Activated T-cell treated with anti-CD3 and anti-CD28 coated beads, Interleukin-2, amount 50 U/mL, for 4 hours (primary cell): ENCODE measurements at regions not wholly inside any gene's neighbourhood (a gene's known extent, or its start where the extent isn't known, plus 50 kb on each side); places are given as distances from the start of the nearest gene placed in this dataset.
"Not testable (repeated sequence)": the region's sequence is repeated elsewhere in the genome, so short reads cannot be mapped to it uniquely, and the experiment has no call there.

Experiments used
- ATAC-seq, 2 donors: fragments of 200-7000 bp; cut with Tn5 transposase; one replicate each; pipeline ENCODE4 v1.10.0; 2021
- DNase-seq: peaks from one replicate; pipeline ENCODE4 v3.0.0-alpha.2; 2020
- H3K27me3 Mint-ChIP-seq: one replicate; pipeline ENCODE4 v1.8.0; 2021; ENCODE audit warnings: low read depth, mixed read lengths
- H3K36me3 Mint-ChIP-seq: one replicate; pipeline ENCODE4 v1.8.0; 2022; ENCODE audit warnings: mixed read lengths; ENCODE audit not compliant: insufficient read depth
- H3K4me1 Mint-ChIP-seq: one replicate; pipeline ENCODE4 v1.8.0; 2021; ENCODE audit warnings: low read depth, mixed read lengths
- H3K4me3 Mint-ChIP-seq: one replicate; pipeline ENCODE4 v1.8.0; 2021; ENCODE audit warnings: mild to moderate bottlenecking, moderate library complexity, mixed read lengths
- H3K9me3 Mint-ChIP-seq: one replicate; pipeline ENCODE4 v1.8.0; 2021; ENCODE audit warnings: mixed read lengths

- Mint-ChIP-seq H3K36me3 (no peaks in the 10 kb centered on the region), H3K27me3 (no peaks in the 10 kb centered on the region), H3K4me1 (no peaks in the 10 kb centered on the region), H3K9me3 (peaks cover 5% of the 10 kb centered on the region), H3K4me3 (no peak overlapping the region)
- DNase-seq (no peak), ATAC-seq (no peak)
Measured at GRCh38 chr6:102761872-102762271, 1368.4 kb downstream of the GRIK2 start.

- Mint-ChIP-seq H3K9me3 (peaks cover 5% of the 10 kb centered on the region), H3K36me3 (no peaks in the 10 kb centered on the region), H3K4me1 (no peaks in the 10 kb centered on the region), H3K4me3 (no peak overlapping the region), H3K27me3 (no peaks in the 10 kb centered on the region)
- no peak for ATAC-seq
- no peak for DNase-seq
Measured at GRCh38 chr6:102759415-102759814, 1365.9 kb downstream of the GRIK2 start.

GRCh38 chr6:102758536-102758935 is 1365.0 kb downstream of the GRIK2 start:
- not testable (repeated sequence) for DNase-seq, H3K27me3 Mint-ChIP-seq, H3K9me3 Mint-ChIP-seq, H3K4me1 Mint-ChIP-seq, H3K36me3 Mint-ChIP-seq, H3K4me3 Mint-ChIP-seq, ATAC-seq

- Mint-ChIP-seq H3K9me3 (peaks cover 4% of the 10 kb centered on the region), H3K4me1 (no peaks in the 10 kb centered on the region), H3K27me3 (no peaks in the 10 kb centered on the region), H3K4me3 (no peak overlapping the region), H3K36me3 (no peaks in the 10 kb centered on the region)
- DNase-seq: no peak
- ATAC-seq: no peak
Measured at GRCh38 chr6:102749210-102749971, 1355.9 kb downstream of the GRIK2 start.

- Mint-ChIP-seq H3K4me3 (no peak overlapping the region), H3K36me3 (no peaks in the 10 kb centered on the region), H3K9me3 (peaks cover 4% of the 10 kb centered on the region), H3K27me3 (no peaks in the 10 kb centered on the region), H3K4me1 (no peaks in the 10 kb centered on the region)
- ATAC-seq (no peak), DNase-seq (no peak)
Measured at GRCh38 chr6:102746941-102747340, 1353.4 kb downstream of the GRIK2 start.

GRCh38 chr6:102742754-102743356 is 1349.3 kb downstream of the GRIK2 start:
- ATAC-seq (no peak), DNase-seq (no peak)
- H3K4me3 Mint-ChIP-seq: no peak overlapping the region
- no peaks in the 10 kb centered on the region for H3K36me3 Mint-ChIP-seq
- H3K27me3 Mint-ChIP-seq: no peaks in the 10 kb centered on the region
- H3K9me3 Mint-ChIP-seq: no peaks in the 10 kb centered on the region
- no peaks in the 10 kb centered on the region for H3K4me1 Mint-ChIP-seq

- H3K27me3 Mint-ChIP-seq: no peaks in the 10 kb centered on the region
- ATAC-seq (no peak), DNase-seq (no peak)
- no peaks in the 10 kb centered on the region for H3K4me1 Mint-ChIP-seq
- no peaks in the 10 kb centered on the region for H3K36me3 Mint-ChIP-seq
- no peak overlapping the region for H3K4me3 Mint-ChIP-seq
- no peaks in the 10 kb centered on the region for H3K9me3 Mint-ChIP-seq
Measured at GRCh38 chr6:102742028-102742427, 1348.5 kb downstream of the GRIK2 start.

GRCh38 chr6:102736941-102737368 is 1343.4 kb downstream of the GRIK2 start:
- Mint-ChIP-seq H3K36me3 (no peaks in the 10 kb centered on the region), H3K27me3 (no peaks in the 10 kb centered on the region), H3K4me1 (no peaks in the 10 kb centered on the region), H3K9me3 (peaks cover 4% of the 10 kb centered on the region), H3K4me3 (no peak overlapping the region)
- ATAC-seq (no peak), DNase-seq (no peak)

GRCh38 chr6:102732898-102733297 is 1339.4 kb downstream of the GRIK2 start:
- no peaks in the 10 kb centered on the region for H3K4me1 Mint-ChIP-seq
- no peak overlapping the region for H3K4me3 Mint-ChIP-seq
- no peak for ATAC-seq

GRCh38 chr6:102722086-102722485 is 1328.6 kb downstream of the GRIK2 start:
- not testable (repeated sequence) for ATAC-seq, H3K27me3 Mint-ChIP-seq, H3K9me3 Mint-ChIP-seq, H3K36me3 Mint-ChIP-seq, H3K4me3 Mint-ChIP-seq, H3K4me1 Mint-ChIP-seq, DNase-seq

More at GRCh38 chr6:102732898-102733297, 1339.4 kb downstream of the GRIK2 start:
- Mint-ChIP-seq H3K27me3 (no peaks in the 10 kb centered on the region), H3K9me3 (peaks cover 11% of the 10 kb centered on the region), H3K36me3 (no peaks in the 10 kb centered on the region)
- DNase-seq: no peak

- no peaks in the 10 kb centered on the region for H3K27me3 Mint-ChIP-seq
- no peak for ATAC-seq
- no peaks in the 10 kb centered on the region for H3K36me3 Mint-ChIP-seq
- H3K4me3 Mint-ChIP-seq: no peak overlapping the region
- H3K4me1 Mint-ChIP-seq: no peaks in the 10 kb centered on the region
- peaks cover 8% of the 10 kb centered on the region for H3K9me3 Mint-ChIP-seq
- DNase-seq: no peak
Measured at GRCh38 chr6:102717737-102718456, 1324.4 kb downstream of the GRIK2 start.

GRCh38 chr6:102717252-102717651 is 1323.7 kb downstream of the GRIK2 start:
- H3K9me3 Mint-ChIP-seq: peaks cover 8% of the 10 kb centered on the region
- ATAC-seq: no peak
- DNase-seq: no peak
- H3K36me3 Mint-ChIP-seq: no peaks in the 10 kb centered on the region
- H3K27me3 Mint-ChIP-seq: no peaks in the 10 kb centered on the region
- no peaks in the 10 kb centered on the region for H3K4me1 Mint-ChIP-seq
- no peak overlapping the region for H3K4me3 Mint-ChIP-seq

GRCh38 chr6:102701019-102701418 is 1307.5 kb downstream of the GRIK2 start:
- ATAC-seq: no peak
- H3K27me3 Mint-ChIP-seq: no peaks in the 10 kb centered on the region
- no peak for DNase-seq
- H3K4me3 Mint-ChIP-seq: no peak overlapping the region
- H3K36me3 Mint-ChIP-seq: no peaks in the 10 kb centered on the region
- peaks cover 3% of the 10 kb centered on the region for H3K9me3 Mint-ChIP-seq
- H3K4me1 Mint-ChIP-seq: no peaks in the 10 kb centered on the region

GRCh38 chr6:102686461-102686860 is 1293.0 kb downstream of the GRIK2 start:
- no peaks in the 10 kb centered on the region for H3K36me3 Mint-ChIP-seq
- peaks cover 6% of the 10 kb centered on the region for H3K9me3 Mint-ChIP-seq
- ATAC-seq: no peak
- no peak overlapping the region for H3K4me3 Mint-ChIP-seq
- no peaks in the 10 kb centered on the region for H3K27me3 Mint-ChIP-seq
- DNase-seq: no peak
- no peaks in the 10 kb centered on the region for H3K4me1 Mint-ChIP-seq

GRCh38 chr6:102680413-102680812 is 1286.9 kb downstream of the GRIK2 start:
- Mint-ChIP-seq H3K36me3 (no peaks in the 10 kb centered on the region), H3K9me3 (peaks cover 6% of the 10 kb centered on the region), H3K4me1 (no peaks in the 10 kb centered on the region), H3K27me3 (no peaks in the 10 kb centered on the region), H3K4me3 (no peak overlapping the region)
- ATAC-seq: no peak
- DNase-seq: no peak
